Kidney glomerular epithelial cell (primary cell): ENCODE measurements at regions not wholly inside any gene's neighbourhood (a gene's known extent, or its start where the extent isn't known, plus 50 kb on each side); places are given as distances from the start of the nearest gene placed in this dataset.

Experiments
- DNase-seq: peaks from one replicate; lab custom pipeline; 2025; lab: John Stamatoyannopoulos, UW

DNA sequence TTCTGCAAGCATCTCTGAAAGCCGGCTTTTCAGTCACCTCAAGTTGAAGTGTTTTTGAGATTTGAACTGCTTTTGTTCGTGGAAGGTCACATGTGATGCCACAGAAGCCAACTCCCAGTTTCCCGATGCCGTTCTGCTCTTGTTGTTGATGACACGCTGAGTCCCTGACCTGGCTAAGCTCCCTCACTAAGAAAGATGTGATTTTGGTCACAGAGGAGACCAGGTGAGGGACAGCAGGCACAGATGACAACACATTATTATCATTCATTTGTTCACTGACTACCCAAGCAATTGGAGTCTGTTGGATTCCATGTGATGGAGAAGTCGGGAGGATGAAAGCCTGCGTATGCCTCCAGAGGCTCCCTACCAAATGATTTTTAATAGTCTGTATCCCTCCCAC is 822.4 kb upstream of the RBFOX1 start:
- DNase-seq, result no peak

DNA sequence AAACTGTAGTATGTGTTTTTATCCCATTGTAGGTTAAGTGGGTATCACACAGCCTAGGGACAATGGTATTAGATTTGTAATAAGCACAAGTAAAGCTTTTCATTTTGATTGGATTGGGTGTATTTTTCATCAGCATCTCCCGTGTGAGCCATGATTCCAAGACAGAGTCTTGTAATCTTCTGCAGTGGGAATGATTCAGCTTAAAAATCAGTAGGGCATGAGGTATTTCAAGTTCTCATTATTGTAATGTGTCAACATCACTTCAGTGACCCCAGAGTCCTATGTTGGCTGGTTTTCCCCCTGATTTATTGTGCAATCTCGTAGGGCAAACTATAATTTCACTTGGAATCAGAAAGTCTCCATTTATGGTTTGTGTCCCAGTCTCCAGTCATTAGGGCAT is 833.2 kb upstream of the RBFOX1 start:
- peak; percentile 2 for DNase-seq

DNA sequence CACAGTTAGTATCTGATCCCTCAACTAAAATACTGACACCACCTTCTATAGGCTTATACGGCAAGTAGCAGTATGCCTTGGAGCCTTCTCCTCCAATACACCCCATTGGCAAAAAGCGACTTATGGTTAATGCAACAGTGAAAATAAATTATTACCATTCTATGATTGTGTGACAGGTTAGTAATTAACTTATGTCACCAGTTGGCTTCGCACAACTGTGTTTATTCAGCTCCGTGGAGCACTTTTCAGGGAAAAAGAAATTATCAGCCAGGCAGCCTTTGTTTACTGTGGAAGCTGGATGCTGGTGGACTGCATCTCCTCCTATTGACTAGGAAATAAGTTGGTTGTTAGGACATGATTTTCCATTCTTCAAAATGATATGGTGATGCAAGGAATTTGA is 833.8 kb upstream of the RBFOX1 start:
- DNase-seq, result no peak

DNA sequence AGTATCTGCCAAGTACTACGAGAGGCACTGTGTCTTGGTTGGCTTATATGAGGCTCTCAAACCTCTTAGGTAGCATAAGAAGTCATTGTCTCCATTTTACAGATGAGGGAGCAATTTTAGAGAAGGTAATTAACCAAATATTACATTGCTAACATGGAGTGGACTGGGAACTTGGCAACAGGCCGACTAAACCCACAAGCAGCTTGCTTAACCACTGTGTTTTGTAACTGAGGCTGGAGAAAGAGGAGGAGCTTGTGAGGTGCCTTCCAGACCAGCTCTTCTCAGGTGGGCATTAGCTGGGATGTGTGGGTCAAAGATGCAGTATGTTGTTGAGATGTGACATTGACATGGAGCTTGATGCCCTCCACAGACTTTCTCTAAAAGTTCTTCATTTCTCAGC is 835.6 kb upstream of the RBFOX1 start:
- no peak for DNase-seq

DNA sequence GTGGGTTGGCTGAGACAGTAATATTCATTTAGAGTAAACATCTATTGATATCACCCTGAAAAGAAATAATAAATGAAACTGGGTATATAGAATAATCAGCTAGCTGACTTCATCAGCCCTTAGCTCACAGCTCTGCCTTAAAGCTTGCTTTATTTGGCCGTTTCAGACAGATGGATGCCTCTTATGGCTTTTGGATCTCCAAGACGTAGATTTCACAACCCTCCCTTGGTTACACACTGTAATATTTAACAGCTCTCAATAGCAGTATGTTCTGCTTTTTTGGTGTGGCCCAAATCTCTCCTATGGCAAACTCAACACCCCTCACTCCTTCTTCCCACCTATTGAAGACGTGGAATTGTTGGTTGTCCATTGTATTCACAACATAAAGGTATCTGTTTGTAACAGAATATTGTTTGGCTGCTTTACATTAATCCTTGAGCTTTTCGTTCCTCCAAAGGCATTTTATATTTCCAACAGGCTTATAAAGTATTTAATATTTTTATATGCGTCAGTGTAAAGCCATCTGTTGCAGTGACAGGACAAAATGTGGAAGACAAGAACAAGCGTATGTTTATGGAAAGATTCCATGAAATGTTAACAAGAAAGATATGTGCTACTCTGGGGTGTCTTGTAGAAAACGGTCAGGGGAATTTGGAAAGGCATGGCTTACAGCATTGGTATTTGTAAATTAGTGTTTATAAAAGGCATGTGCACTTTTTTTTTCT is 837.0 kb upstream of the RBFOX1 start:
- no peak for DNase-seq

DNA sequence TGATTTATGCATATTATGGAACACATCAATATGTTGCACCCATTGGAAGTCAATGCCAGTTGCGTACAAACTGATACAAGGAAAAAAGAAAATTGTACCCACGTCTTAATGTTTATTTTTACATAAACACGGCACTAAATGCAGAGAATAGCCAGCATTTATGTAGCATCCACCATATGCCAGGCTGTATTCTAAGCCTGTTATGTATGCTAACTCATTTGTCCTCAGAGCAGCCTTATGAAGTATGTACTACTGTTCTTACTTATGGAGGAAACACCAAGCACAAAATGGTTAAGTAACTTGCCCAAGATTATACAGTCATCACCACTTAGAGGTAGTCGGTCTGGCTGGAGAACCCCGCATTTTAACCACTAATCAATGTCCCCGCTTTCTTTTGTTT is 837.9 kb upstream of the RBFOX1 start:
- no peak for DNase-seq

DNA sequence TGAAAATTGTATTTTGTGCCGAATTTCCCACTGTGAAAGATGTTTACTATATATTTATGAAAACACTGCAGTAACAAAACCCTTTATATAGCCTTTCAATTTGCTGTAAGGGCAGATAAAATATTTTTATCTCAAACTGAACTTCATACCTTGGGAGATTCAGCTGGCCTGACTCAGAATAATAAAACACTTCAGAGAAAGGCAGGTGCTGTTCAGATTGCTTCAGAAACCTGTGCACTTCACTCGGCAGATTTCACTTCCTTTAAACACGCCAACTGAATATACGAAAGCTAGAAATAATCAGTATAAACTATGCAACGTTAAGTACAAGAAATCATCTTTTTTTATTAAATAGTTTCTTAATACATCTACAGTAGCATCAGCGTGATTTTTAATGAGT is 839.1 kb upstream of the RBFOX1 start:
- DNase-seq, result no peak

DNA sequence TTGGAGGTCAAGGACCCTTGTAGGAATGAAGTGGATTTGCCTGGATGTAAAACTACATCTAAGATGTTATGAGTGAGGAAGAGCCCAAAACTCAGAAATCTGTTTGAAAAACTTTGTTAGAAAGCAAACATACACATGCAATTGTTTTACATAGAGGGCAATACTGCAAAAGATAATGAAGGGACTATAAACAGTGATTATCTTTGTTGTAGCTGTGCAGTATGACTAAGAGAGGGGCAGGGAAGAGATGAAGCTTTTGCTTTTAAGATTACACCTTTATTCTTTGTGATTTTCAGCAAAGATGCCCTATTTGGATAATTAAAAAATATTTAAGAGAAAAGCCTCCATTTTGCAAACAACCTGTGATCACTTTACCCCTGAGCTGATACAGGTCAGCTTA is 839.9 kb upstream of the RBFOX1 start:
- DNase-seq, result no peak

DNA sequence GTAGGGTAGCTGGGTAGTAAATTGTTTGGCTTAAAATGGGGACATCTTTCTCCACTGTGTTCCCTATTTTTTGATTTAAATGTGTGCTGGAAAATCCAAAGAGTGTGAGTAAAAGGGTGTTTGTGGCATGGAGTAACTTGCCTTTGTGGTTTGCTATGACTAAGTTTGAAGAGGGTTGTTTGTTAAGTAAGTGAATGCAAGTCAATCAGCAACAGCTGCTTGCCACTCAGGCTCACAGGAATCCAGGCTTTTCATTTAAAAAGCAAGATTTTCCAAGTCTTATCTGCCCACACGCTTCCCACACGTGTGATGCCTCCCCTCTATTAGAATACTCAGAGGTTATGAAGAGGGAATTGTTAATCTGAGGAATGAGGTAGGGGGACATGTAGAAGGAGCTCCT is 847.7 kb upstream of the RBFOX1 start:
- DNase-seq, result no peak

DNA sequence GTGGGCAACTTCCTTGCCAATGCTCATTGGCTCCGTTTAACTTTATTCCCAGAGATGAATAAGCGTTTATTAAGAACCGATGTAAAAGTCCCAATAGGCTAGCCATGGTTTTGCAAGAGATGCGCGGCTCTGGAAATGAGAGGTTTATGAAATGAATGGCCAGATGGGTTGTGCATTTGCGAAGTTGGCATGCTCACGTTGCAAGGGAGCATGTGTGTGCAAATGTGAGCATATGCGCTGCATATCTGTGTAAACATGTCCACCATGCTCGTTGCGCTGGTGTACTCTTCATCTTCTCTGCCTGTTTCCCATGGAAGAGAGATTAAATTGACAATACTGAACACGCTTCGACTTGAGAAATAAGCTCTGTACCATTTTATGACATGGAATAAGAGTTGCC is 848.6 kb upstream of the RBFOX1 start:
- DNase-seq, result no peak

DNA sequence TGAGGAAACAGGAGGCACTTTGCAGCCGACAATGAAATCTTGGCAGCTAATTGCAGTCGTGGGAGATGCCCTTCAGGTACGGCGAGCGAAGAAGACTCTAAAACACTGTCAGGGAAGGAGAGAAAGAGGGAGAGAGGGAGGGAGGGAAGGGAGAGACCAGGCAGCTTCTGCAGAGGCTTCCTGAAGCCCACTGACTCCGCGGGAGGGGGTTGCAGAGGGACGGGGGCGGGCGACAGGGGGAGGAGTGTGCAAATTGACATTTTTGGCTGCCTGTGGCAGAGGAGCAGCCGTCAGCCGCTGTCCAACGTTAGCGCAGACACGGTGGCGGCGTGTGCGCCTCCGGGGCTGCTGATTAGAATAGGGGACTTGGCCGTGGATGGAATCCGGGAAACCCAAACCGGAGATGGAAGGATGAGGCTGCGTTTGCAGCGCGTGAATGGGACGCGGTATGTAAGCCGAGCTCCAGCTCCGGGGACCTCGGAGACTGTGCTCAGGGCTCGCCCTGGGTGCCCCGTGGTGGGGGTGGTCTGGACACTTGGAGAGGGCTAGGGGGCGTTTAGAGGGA is 849.1 kb upstream of the RBFOX1 start:
- DNase-seq, result no peak

DNA sequence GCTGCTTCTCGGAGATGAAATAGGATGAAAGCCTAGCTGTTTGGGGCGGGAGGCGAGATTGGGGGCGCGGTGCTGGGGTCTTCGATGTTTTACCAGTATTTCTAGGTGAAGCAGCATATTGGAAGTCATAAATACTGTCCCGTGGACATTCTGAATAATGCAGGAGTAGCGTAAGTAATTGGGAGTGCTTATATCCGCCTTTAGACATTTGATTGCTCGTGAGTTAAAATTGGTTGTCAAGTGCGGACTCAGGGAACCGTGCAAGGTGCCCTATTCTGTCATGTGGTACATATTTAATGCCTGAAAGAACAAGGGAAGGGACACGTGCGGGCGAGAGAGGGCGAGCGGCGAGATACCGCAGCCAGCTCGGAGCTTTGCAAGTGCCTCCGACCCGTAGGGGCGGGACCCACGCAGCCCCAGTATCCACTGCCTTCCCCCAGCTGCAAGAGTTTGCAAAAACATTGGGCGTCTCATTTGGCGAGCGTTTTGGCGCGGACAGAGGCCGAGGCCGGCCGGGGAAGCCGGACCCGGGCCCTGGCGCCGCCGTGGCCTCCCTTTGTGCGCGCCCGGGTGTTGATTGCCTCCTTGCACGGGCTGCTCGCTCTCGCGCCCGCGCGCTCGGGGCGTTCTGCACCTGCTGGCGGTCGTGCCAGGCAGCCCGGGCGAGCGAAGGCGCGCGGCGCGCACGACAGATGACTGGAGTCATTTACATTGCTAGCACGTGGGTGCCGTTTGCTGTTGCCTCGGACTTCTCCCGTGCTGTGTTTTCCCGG is 849.8 kb upstream of the RBFOX1 start:
- DNase-seq, result no peak

DNA sequence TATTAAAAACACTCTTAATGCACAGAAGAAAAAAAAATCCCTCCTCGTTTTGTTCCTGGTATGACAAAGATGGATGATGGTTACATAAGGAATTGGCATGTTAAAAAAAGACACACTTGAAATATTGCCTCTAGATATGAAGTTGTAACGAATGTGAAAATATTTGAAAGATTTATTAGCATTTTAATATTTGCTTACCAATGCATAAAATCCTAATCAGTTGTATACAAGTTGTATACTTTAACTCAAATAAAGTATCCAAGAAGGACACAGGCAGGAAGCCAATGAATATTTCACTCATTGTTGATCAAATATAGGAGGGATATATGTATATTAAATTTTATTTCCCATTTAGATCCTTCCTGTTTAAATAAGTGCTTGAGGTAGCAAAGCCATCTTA is 850.8 kb upstream of the RBFOX1 start:
- no peak for DNase-seq

DNA sequence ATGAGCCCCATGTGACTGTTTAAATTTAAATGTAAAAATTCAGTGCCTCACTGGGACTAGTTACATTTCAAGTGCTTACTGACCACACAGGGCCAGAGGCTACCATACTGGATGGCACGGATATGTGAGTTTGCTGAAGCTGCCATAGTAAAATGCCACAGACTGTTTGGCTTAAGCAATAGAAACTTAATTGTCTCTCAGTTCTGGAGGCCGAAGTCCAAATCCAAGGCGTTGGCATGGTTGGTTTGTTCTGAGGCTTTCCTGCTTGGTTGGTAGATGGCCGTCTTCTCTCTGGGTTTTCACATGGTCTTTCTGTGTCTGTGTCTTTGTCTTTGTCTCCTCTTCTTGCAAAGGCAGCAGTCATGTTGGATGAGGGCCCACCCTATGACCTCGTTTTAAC is 878.9 kb upstream of the RBFOX1 start:
- no peak for DNase-seq

DNA sequence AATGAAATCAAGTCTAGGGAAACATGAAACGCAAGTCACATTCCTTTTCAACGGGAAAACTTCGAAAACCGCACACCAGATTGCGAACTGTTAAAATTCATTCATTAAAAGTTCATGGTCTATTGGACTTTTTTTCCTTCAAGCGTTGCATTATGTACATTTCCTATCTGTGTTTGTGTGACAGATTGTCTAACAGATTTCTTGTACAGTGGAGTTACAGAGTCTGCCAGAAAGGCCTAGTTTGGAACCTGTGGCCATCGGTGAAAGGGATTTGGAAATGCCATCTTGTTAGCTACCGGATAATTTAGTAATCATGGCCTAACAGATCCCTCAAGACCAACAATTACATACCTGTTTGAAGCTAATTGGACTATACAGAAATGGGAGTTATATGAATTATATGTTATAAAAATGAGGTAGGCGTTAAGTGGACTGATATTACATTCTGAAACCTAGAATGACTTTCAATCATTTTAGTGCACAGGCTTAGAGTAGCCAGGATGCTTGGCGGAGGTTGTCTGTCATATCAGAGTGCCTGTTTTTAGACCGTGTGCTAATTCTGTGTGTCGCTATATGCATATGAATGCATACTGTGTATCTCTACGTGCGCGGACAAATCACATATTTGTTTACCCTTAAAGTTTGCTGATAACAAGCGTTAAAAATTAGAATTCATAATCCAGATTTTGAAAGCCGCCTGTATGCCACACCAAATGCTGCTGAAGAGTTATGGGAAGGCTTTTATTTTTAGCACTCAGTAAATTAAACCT is 885.4 kb upstream of the RBFOX1 start:
- DNase-seq, result no peak

DNA sequence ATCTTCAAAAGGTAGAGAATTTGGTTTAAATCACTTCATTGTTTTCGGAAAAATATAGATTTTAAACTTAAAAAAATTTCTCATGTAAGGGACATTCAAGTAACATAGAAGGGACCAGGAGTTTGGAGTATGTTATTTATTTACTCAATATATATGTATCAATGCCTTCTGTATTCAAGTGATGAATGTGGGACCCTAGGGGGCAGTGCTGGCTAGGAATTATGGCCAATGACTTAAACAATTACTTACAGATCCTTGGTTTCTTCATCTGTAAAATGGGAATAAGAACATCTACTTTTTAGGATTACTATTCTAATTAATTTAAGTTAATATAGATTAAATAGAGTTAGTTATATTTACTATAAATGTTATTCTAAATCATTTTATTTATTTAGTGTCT is 886.3 kb upstream of the RBFOX1 start:
- DNase-seq, result no peak

DNA sequence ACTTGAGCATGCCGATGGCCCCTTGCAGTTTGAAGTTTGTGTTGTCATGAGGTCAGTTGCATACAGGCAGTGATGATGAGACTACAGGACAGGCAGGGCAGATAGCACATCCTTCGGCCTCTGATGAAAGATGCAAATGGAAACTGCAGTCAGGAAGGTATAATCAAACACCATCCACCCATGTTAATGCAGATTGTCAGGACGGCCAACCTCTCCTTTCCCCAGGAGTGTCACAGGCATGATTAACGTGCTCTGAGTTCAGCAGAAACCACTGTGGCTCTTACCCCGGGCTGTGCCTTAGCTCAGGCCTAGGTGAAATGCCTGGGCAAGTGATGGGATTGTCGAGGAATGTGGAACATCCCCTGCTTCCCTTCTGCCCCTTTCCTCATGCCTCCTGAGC is 893.5 kb upstream of the RBFOX1 start:
- DNase-seq, result no peak

DNA sequence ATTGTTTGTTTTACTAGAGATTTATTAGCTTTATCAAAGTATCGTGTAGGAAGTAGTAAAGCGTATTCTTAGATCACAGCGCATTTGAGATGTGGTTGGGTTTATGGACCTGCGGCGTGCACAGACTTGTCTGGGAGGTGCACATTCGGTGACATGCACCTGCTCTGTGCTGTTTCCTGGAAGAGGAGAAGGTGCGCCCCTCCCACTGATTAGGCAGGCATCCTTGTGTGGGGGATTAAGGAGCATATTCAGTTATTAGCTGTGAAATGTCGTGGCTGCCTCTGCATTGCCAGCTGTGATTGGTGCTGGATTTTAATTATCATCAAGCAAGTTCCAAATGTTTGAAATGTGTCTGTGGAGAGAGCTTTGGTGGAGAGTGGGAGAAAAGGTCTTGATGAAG is 903.8 kb upstream of the RBFOX1 start:
- DNase-seq, result no peak

DNA sequence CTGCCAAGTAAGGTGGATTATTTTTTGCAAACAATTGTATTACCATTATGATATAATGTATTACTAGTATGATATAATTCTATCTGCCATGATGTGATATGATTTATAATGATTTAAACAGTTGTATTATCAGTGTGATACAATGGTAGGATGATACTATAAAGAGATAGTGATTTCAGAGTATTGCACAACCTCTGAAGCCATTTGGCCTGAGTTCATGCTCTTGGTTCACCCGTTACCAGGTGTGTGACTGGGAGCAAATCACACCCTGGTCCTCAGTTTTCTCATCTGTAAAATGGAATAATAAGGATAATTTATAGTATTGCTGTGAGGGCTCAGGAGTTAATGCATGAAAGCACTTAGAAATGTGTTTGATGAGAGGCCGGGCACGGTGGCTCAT is 905.0 kb upstream of the RBFOX1 start:
- DNase-seq, result no peak

DNA sequence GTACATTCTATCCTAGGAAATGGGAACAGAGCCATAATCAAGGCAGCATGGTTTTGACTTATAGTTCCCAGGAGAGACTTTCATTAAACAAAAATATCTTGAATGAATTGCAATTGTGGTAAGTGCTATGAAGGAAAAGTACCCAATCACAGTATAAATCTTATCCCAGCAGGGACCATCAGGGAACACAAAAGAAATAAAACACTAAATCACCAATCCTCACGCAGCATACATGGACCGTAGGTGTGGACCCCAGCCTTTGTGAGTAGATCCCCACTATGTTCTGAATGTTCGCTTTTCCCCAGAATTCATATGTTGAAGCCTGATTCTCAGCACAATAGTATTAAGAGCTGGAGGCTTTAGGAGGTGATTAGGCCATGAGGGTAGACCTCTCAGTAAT is 925.0 kb upstream of the RBFOX1 start:
- no peak for DNase-seq

DNA sequence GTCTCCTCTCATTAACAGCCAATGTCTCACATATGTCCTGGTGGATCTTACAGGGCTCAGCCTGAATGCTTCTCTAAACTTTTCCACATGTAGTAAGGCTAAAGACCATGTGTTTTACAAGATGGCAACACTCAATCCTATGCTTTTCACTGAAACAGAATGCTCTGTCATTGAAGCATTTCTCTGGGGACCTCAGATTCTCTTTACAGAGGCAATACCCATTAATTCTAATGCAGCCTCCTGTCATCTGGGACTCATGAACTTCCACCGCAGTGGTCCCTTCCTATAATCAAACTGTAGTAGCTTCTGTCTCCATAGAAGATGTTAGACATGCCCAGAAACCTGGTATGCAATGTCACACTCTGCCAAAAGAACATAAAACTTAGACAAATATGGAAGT is 926.6 kb upstream of the RBFOX1 start:
- no peak for DNase-seq

DNA sequence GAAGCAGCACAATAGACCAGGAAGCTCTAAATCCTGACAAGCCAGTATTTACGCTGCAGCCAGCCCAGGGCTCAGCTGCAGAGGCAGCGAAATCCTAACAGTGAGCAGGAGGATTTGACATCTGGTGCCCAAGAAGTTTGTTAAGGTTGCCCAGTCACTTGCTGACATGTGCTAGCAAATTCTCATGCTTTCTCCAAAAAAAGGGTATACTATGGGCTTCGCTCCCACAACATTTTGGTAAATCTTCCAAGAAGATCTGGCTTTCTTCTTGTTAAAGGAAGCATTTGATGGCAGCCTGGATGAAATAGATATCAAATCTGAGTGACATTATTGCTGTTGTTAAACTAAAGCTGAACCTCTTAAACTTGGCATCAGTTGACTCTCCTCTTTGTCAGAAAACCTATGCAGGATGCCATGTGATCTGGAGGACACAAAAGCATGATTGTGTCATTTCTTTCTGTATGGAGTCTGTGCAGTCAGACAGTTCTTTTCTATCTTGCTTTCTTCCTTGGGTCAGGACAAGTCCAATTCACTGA is 949.7 kb upstream of the RBFOX1 start:
- no peak for DNase-seq

DNA sequence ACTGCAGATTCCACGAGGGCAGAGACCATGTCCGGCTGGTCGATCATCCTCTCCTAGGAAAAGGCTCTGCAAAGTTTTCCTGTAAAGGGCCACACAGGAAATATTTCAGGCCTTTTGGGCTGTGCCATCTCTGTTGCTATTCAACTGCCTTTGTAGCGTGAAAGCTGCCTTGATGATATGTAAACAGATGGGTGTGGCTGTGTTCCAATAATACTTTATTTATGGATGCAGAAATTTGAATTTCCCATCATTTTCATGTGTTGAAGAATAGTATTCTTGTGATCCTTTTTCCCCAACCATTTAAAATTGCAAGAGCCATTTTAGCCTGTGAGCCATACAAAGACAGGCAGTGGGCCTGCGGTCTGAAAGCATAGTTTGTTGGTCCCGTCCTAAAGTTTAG is 950.7 kb upstream of the RBFOX1 start:
- DNase-seq, result no peak
